Calu3 (cell line): ENCODE measurements at regions not wholly inside any gene's neighbourhood (a gene's known extent, or its start where the extent isn't known, plus 50 kb on each side); places are given as distances from the start of the nearest gene placed in this dataset.

Source experiments
- BruUV-seq: library from RNA; stranded (reverse); fragments of 400-500 nt; replicated peaks from 2 replicates; lab custom pipeline; 2021; lab: Mats Ljungman, UMichigan
- CTCF ChIA-PET: fragments of 300-600 bp; sonication (Branson Sonifier 250); formaldehyde crosslinking; loops from one replicate; lab custom pipeline; 2022; ENCODE audit warnings: antibody characterized with exemption; lab: Charles Lee
- DNase-seq: peaks from one replicate; pipeline ENCODE4 v3.0.0; 2022
- H3K27ac Mint-ChIP-seq: one replicate; pipeline ENCODE4 v1.8.0; 2022; ENCODE audit warnings: mixed read lengths; ENCODE audit not compliant: unreplicated experiment
- H3K27me3 Mint-ChIP-seq: one replicate; pipeline ENCODE4 v1.8.0; 2022; ENCODE audit warnings: mixed read lengths; ENCODE audit not compliant: unreplicated experiment
- H3K36me3 Mint-ChIP-seq: one replicate; pipeline ENCODE4 v1.8.0; 2022; ENCODE audit warnings: mild to moderate bottlenecking, moderate library complexity, mixed read lengths; ENCODE audit not compliant: insufficient read depth, unreplicated experiment
- H3K4me1 Mint-ChIP-seq: one replicate; pipeline ENCODE4 v1.8.0; 2022; ENCODE audit warnings: mild to moderate bottlenecking, low read depth, mixed read lengths; ENCODE audit not compliant: unreplicated experiment
- H3K4me3 Mint-ChIP-seq: one replicate; pipeline ENCODE4 v1.8.0; 2022; ENCODE audit warnings: mild to moderate bottlenecking, low read depth, moderate library complexity, mixed read lengths; ENCODE audit not compliant: unreplicated experiment
- H3K9me3 Mint-ChIP-seq: one replicate; pipeline ENCODE4 v1.8.0; 2022; ENCODE audit warnings: low read depth, mixed read lengths; ENCODE audit not compliant: unreplicated experiment
- CTCF ChIP-seq: fragments of 200-600 bp; IDR thresholded peaks from one replicate; pipeline ENCODE4 v1.8.0; 2022; ENCODE audit warnings: antibody characterized with exemption; ENCODE audit not compliant: unreplicated experiment
- intact Hi-C: fragments of 100-400 bp; cut with micrococcal nuclease; formaldehyde crosslinking; loops from one replicate; pipeline ENCODE4 v1.10.0; 2022; ENCODE audit not compliant: unreplicated experiment

- BruUV-seq, result no TSS peak
- CTCF ChIA-PET, result no interaction called here
- DNase-seq, result no peak
- peaks cover 8% of the 10 kb centered on the region for H3K9me3 Mint-ChIP-seq
- H3K4me3 Mint-ChIP-seq, result no peak overlapping the region
- H3K36me3 Mint-ChIP-seq, result no peaks in the 10 kb centered on the region
- no peaks in the 10 kb centered on the region for H3K27me3 Mint-ChIP-seq
- peaks cover 9% of the 10 kb centered on the region for H3K4me1 Mint-ChIP-seq
- intact Hi-C loops, result no loop called here
- no peak overlapping the region for H3K27ac Mint-ChIP-seq
- no peak for TF ChIP-seq CTCF
Observed at GRCh38 chr5:166810721-166811120, 1480.7 kb upstream of the WWC1 start.

GRCh38 chr5:166823360-166823759, 1468.1 kb upstream of the WWC1 start:
- peak; percentile 30 for DNase-seq
- H3K27ac Mint-ChIP-seq, result peak overlapping the region; percentile 66
- intact Hi-C loops, result no loop called here
- no peak overlapping the region for H3K4me3 Mint-ChIP-seq
- no peaks in the 10 kb centered on the region for H3K9me3 Mint-ChIP-seq
- H3K36me3 Mint-ChIP-seq, result no peaks in the 10 kb centered on the region
- no peak for TF ChIP-seq CTCF
- CTCF ChIA-PET, result interaction anchor here (1.0 kb wide), 1 partner anchor 34 kb away, joined by 3 read pairs; no protein-coding TSS in a partner anchor
- no peaks in the 10 kb centered on the region for H3K27me3 Mint-ChIP-seq
- peaks cover 13% of the 10 kb centered on the region for H3K4me1 Mint-ChIP-seq
- no TSS peak for BruUV-seq

- no peaks in the 10 kb centered on the region for H3K36me3 Mint-ChIP-seq
- CTCF ChIA-PET, result no interaction called here
- H3K27me3 Mint-ChIP-seq, result no peaks in the 10 kb centered on the region
- BruUV-seq, result no TSS peak
- no peaks in the 10 kb centered on the region for H3K9me3 Mint-ChIP-seq
- no peak overlapping the region for H3K27ac Mint-ChIP-seq
- no peak overlapping the region for H3K4me3 Mint-ChIP-seq
- intact Hi-C loops, result no loop called here
- H3K4me1 Mint-ChIP-seq, result peaks cover 32% of the 10 kb centered on the region
- DNase-seq, result no peak
- no peak for TF ChIP-seq CTCF
Observed at GRCh38 chr5:166834246-166834645, 1457.2 kb upstream of the WWC1 start.

GRCh38 chr5:166845044-166845443, 1446.4 kb upstream of the WWC1 start:
- no peaks in the 10 kb centered on the region for H3K27me3 Mint-ChIP-seq
- CTCF ChIA-PET, result no interaction called here
- no peaks in the 10 kb centered on the region for H3K36me3 Mint-ChIP-seq
- H3K9me3 Mint-ChIP-seq, result peaks cover 6% of the 10 kb centered on the region
- no peak overlapping the region for H3K4me3 Mint-ChIP-seq
- no peak overlapping the region for H3K27ac Mint-ChIP-seq
- DNase-seq, result peak; percentile 43
- H3K4me1 Mint-ChIP-seq, result peaks cover 5% of the 10 kb centered on the region
- TF ChIP-seq CTCF, result no peak
- no TSS peak for BruUV-seq
- intact Hi-C loops, result no loop called here
